IMR-90 (cell line): ENCODE measurements at regions not wholly inside any gene's neighbourhood (a gene's known extent, or its start where the extent isn't known, plus 50 kb on each side); places are given as distances from the start of the nearest gene placed in this dataset.
A peak's percentile ranks its signal among the peaks of the same experiment; 100 is the strongest.

Experiments
- ATAC-seq: fragments of 200-7000 bp; cut with Tn5 transposase; 2 replicates; pipeline ENCODE4 v1.9.1; 2020; ENCODE audit warnings: low read depth, mild to moderate bottlenecking, moderate library complexity
- BruUV-seq: library from RNA; stranded (reverse); fragments of 400-500 nt; replicated peaks from 2 replicates; lab custom pipeline; 2021; lab: Mats Ljungman, UMichigan
- CTCF ChIA-PET: fragments of 300-600 bp; formaldehyde crosslinking; extraction: SDS; loops from one replicate; lab custom pipeline; 2021; ENCODE audit warnings: antibody characterized with exemption; lab: Yijun Ruan, JAX
- POLR2A ChIA-PET: fragments of 300-600 bp; sonication (Branson Sonifier 250); formaldehyde crosslinking; loops from one replicate; lab custom pipeline; 2022; ENCODE audit warnings: antibody characterized with exemption; ENCODE audit not compliant: unreplicated experiment; lab: Charles Lee
- DNase-seq: peaks from one replicate; pipeline ENCODE4 v3.0.0; 2013
- H2AFZ ChIP-seq: replicated peaks from 2 replicates; pipeline ENCODE3; 2013; ENCODE audit warnings: low read length, mild to moderate bottlenecking; ENCODE audit not compliant: poor library complexity
- H2AK5ac ChIP-seq: 2 replicates; pipeline ENCODE4 v1.6.1; 2013; ENCODE audit warnings: low read depth, low read length, inconsistent platforms
- H2AK9ac ChIP-seq: replicated peaks from 2 replicates; pipeline ENCODE3; 2013; ENCODE audit warnings: mild to moderate bottlenecking, low read depth, low read length, moderate library complexity; ENCODE audit not compliant: poor library complexity
- H2BK120ac ChIP-seq: 2 replicates; pipeline ENCODE4 v1.6.1; 2013; ENCODE audit warnings: low read depth, low read length, inconsistent platforms
- H2BK15ac ChIP-seq: 3 replicates; pipeline ENCODE4 v1.6.1; 2013; ENCODE audit warnings: low read depth, low read length, inconsistent platforms
- H2BK20ac ChIP-seq: 2 replicates; pipeline ENCODE4 v1.6.1; 2013; ENCODE audit warnings: low read depth, mild to moderate bottlenecking, inconsistent platforms, low read length, moderate library complexity
- H2BK5ac ChIP-seq: 2 replicates; pipeline ENCODE4 v1.6.1; 2013; ENCODE audit warnings: mild to moderate bottlenecking, low read depth, low read length, inconsistent platforms; ENCODE audit not compliant: poor library complexity, severe bottlenecking
- H3K14ac ChIP-seq: replicated peaks from 2 replicates; pipeline ENCODE4 v1.6.1; 2013; ENCODE audit warnings: low read depth, low read length, inconsistent platforms
- H3K18ac ChIP-seq: 2 replicates; pipeline ENCODE4 v1.6.1; 2013; ENCODE audit warnings: low read depth, low read length, control low read depth
- H3K23ac ChIP-seq: 2 replicates; pipeline ENCODE4 v1.6.1; 2013; ENCODE audit warnings: low read depth, low read length, inconsistent platforms
- H3K27ac ChIP-seq: 2 replicates; pipeline ENCODE4 v1.5.1; 2013; ENCODE audit warnings: mild to moderate bottlenecking, control low read depth, low read length; ENCODE audit not compliant: insufficient read depth
- H3K27me3 ChIP-seq: 2 replicates; pipeline ENCODE4 v1.6.1; 2013; ENCODE audit warnings: low read length; ENCODE audit not compliant: control insufficient read depth, insufficient read depth
- H3K36me3 ChIP-seq: 2 replicates; pipeline ENCODE4 v1.6.1; 2013; ENCODE audit warnings: low read length, mixed read lengths; ENCODE audit not compliant: control insufficient read depth, insufficient read depth
- H3K4ac ChIP-seq: 2 replicates; pipeline ENCODE4 v1.6.1; 2013; ENCODE audit warnings: low read depth, low read length, inconsistent platforms
- H3K4me1 ChIP-seq: 2 replicates; pipeline ENCODE4 v1.6.1; 2013; ENCODE audit warnings: low read length, mixed read lengths; ENCODE audit not compliant: control insufficient read depth, insufficient read depth
- H3K4me2 ChIP-seq: 2 replicates; pipeline ENCODE4 v1.6.1; 2013; ENCODE audit warnings: low read depth, mild to moderate bottlenecking, control low read depth, low read length, moderate library complexity
- H3K4me3 ChIP-seq: 2 replicates; pipeline ENCODE4 v1.5.1; 2013; ENCODE audit warnings: low read depth, mild to moderate bottlenecking, control low read depth, low read length, moderate library complexity; ENCODE audit not compliant: insufficient read depth
- H3K56ac ChIP-seq: 2 replicates; pipeline ENCODE4 v1.6.1; 2013; ENCODE audit warnings: low read length, inconsistent platforms; ENCODE audit not compliant: insufficient read depth; ENCODE audit errors: extremely low read depth
- H3K79me1 ChIP-seq, 2 experiments: 2 replicates each; pipeline ENCODE4 v1.6.1; 2013; ENCODE audit warnings: low read length in 2 of 2, inconsistent platforms in 1 of 2, low read depth in 1 of 2
- H3K9ac ChIP-seq: 2 replicates; pipeline ENCODE4 v1.6.1; 2013; ENCODE audit warnings: low read depth, low read length, control low read depth
- H3K9me1 ChIP-seq: 2 replicates; pipeline ENCODE4 v1.6.1; 2013; ENCODE audit warnings: low read length, inconsistent platforms; ENCODE audit not compliant: insufficient read depth
- H3K9me3 ChIP-seq: 2 replicates; pipeline ENCODE4 v1.6.1; 2013; ENCODE audit warnings: low read length; ENCODE audit not compliant: control insufficient read depth, insufficient read depth
- H4K20me1 ChIP-seq: 2 replicates; pipeline ENCODE4 v1.6.1; 2013; ENCODE audit warnings: low read length, inconsistent platforms; ENCODE audit not compliant: insufficient read depth
- H4K5ac ChIP-seq: 2 replicates; pipeline ENCODE4 v1.6.1; 2013; ENCODE audit warnings: mild to moderate bottlenecking, low read depth, low read length, control low read depth
- H4K8ac ChIP-seq, 2 experiments: 2 replicates each; pipeline ENCODE4 v1.6.1; 2013; ENCODE audit warnings: low read depth in 2 of 2, low read length in 2 of 2, control low read depth in 1 of 2, inconsistent platforms in 1 of 2
- H4K91ac ChIP-seq: 2 replicates; pipeline ENCODE4 v1.6.1; 2013; ENCODE audit warnings: low read depth, low read length, inconsistent platforms; ENCODE audit not compliant: insufficient read depth
- BHLHE40 ChIP-seq: fragments of 150-350 bp; IDR thresholded peaks from 2 replicates; pipeline ENCODE4 v1.6.1; 2016; ENCODE audit warnings: mild to moderate bottlenecking, low read depth, low read length
- CHD1 ChIP-seq: IDR thresholded peaks from 2 replicates; pipeline ENCODE4 v1.6.1; 2012; ENCODE audit warnings: low read depth, low read length, improper control_type of control experiment
- MAFK ChIP-seq: IDR thresholded peaks from 2 replicates; pipeline ENCODE4 v1.6.1; 2012; ENCODE audit warnings: low read depth, low read length, improper control_type of control experiment
- NFE2L2 ChIP-seq: fragments of 150-350 bp; IDR thresholded peaks from 2 replicates; pipeline ENCODE4 v1.6.1; 2016; ENCODE audit warnings: low read depth, mild to moderate bottlenecking, low read length
- POLR2A ChIP-seq: IDR thresholded peaks from 2 replicates; pipeline ENCODE4 v1.6.1; 2012; ENCODE audit warnings: mild to moderate bottlenecking, low read depth, low read length
- RAD21 ChIP-seq: IDR thresholded peaks from 2 replicates; pipeline ENCODE4 v1.6.1; 2012; ENCODE audit warnings: low read length, improper control_type of control experiment
- RCOR1 ChIP-seq: IDR thresholded peaks from 2 replicates; pipeline ENCODE4 v1.6.1; 2012; ENCODE audit warnings: mild to moderate bottlenecking, low read length, improper control_type of control experiment; ENCODE audit not compliant: insufficient replicate concordance
- SMC3 ChIP-seq: fragments of 150-350 bp; IDR thresholded peaks from 2 replicates; pipeline ENCODE4 v1.6.1; 2016; ENCODE audit warnings: low read depth, mild to moderate bottlenecking, antibody characterized with exemption, low read length, moderate library complexity
- WGBS, 2 experiments: methylation state at CpG; one replicate each; pipeline versions ENCODE4 v1.1.5 to v1.1.7; 2013; ENCODE audit warnings: missing lambda C conversion rate in 2 of 2; ENCODE audit not compliant: insufficient read length in 1 of 2; ENCODE audit errors: extremely low coverage in 2 of 2; 5-methylcytosine and 5-hydroxymethylcytosine counted together
- dilution Hi-C: fragments of 300-500 bp; cut with HindIII; formaldehyde crosslinking; loops from one replicate; pipeline ENCODE4 v1.14.3; 2018; ENCODE audit warnings: low sequenced_read_pairs; ENCODE audit not compliant: unreplicated experiment
- in situ Hi-C: fragments of 300-500 bp; cut with MboI; formaldehyde crosslinking; loops from 3 replicates; pipeline ENCODE4 v1.14.3; 2019; ENCODE audit warnings: low sequenced_read_pairs, inconsistent platforms, mixed read lengths
- intact Hi-C: fragments of 100-400 bp; cut with micrococcal nuclease; formaldehyde crosslinking; loops from 2 replicates; pipeline ENCODE4 v1.10.0; 2022
- TF ChIP-seq, protein P1 (sequence below): fragments of 150-350 bp; IDR thresholded peaks from 2 replicates; pipeline ENCODE4 v1.6.1; 2016; ENCODE audit warnings: low read depth, mild to moderate bottlenecking, low read length, moderate library complexity, borderline replicate concordance

DNA sequence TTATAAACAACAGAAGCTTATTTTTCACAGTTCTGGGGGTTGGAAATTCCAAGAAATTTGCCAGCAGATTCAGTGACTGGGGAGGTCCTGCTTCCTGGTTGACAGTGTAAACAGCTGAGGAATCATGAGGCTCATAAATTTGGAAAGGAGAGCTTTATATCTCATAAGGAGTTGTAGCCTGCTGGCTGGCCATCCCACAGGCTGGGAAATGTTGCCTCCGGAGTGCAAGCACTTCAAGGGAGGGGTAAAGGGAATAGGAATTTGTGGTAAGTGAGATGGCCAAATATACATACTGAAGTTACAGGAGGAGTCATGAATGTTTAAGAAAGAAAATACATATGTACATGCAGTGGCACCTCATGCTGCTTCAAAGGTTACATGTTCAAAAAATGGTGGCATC, 217.2 kb upstream of the CBLB start:
- no peak overlapping the region for H4K5ac ChIP-seq
- H3K9ac ChIP-seq: no peak overlapping the region
- TF ChIP-seq RCOR1 (no peak), POLR2A (no peak), NFE2L2 (no peak), MAFK (no peak), BHLHE40 (no peak), RAD21 (no peak), CHD1 (no peak), SMC3 (no peak)
- TF ChIP-seq, protein P1, sequence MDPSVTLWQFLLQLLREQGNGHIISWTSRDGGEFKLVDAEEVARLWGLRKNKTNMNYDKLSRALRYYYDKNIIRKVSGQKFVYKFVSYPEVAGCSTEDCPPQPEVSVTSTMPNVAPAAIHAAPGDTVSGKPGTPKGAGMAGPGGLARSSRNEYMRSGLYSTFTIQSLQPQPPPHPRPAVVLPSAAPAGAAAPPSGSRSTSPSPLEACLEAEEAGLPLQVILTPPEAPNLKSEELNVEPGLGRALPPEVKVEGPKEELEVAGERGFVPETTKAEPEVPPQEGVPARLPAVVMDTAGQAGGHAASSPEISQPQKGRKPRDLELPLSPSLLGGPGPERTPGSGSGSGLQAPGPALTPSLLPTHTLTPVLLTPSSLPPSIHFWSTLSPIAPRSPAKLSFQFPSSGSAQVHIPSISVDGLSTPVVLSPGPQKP: no peak
- no peaks in the 10 kb centered on the region for H3K79me1 ChIP-seq
- no peaks in the 10 kb centered on the region for H3K27me3 ChIP-seq
- H2AK9ac ChIP-seq: no peak overlapping the region
- no peak overlapping the region for H2AFZ ChIP-seq
- WGBS, 2 experiments: 40% methylated on average over 1 of the region's 1 CpG; no CpG with 5 or more reads in 1 of the 2 experiments
- no peak overlapping the region for H3K27ac ChIP-seq
- H3K23ac ChIP-seq: no peak overlapping the region
- CTCF ChIA-PET: no interaction called here
- no peaks in the 10 kb centered on the region for H4K20me1 ChIP-seq
- dilution Hi-C loops (no loop called here), intact Hi-C loops (no loop called here), in situ Hi-C loops (no loop called here)
- no peak overlapping the region for H2BK15ac ChIP-seq
- H3K56ac ChIP-seq: no peak overlapping the region
- H4K91ac ChIP-seq: no peak overlapping the region
- no peak overlapping the region for H4K8ac ChIP-seq
- H2AK5ac ChIP-seq: no peak overlapping the region
- no peaks in the 10 kb centered on the region for H3K9me3 ChIP-seq
- H2BK5ac ChIP-seq: no peak overlapping the region
- no peak overlapping the region for H3K4me2 ChIP-seq
- ATAC-seq (no peak; the same call in 1 of the 2 replicates), DNase-seq (no peak)
- no peaks in the 10 kb centered on the region for H3K9me1 ChIP-seq
- H3K4me1 ChIP-seq: no peaks in the 10 kb centered on the region; the same call in 1 of the 2 replicates
- BruUV-seq: no TSS peak
- H3K36me3 ChIP-seq: no peaks in the 10 kb centered on the region
- H3K14ac ChIP-seq: no peak overlapping the region; the same call in 1 of the 2 replicates
- H3K18ac ChIP-seq: no peak overlapping the region
- POLR2A ChIA-PET: no interaction called here
- H2BK120ac ChIP-seq: no peak overlapping the region
- H3K4me3 ChIP-seq: no peak overlapping the region
- H2BK20ac ChIP-seq: peak overlapping the region; percentile 40; the same call in 1 of the 2 replicates
- no peak overlapping the region for H3K4ac ChIP-seq
